AG04449 (cell line): ENCODE measurements at regions not wholly inside any gene's neighbourhood (a gene's known extent, or its start where the extent isn't known, plus 50 kb on each side); places are given as distances from the start of the nearest gene placed in this dataset.
"Not testable (repeated sequence)": the region's sequence is repeated elsewhere in the genome, so short reads cannot be mapped to it uniquely, and the experiment has no call there.

ENCODE experiments used
- CTCF ChIA-PET: fragments of 350-600 bp; formaldehyde crosslinking; extraction: SDS; loops from one replicate; lab custom pipeline; 2021; ENCODE audit warnings: antibody characterized with exemption; lab: Yijun Ruan, JAX
- POLR2A ChIA-PET: fragments of 400-600, 350-600 bp; formaldehyde crosslinking; extraction: SDS; loops from one replicate; lab custom pipeline; 2020; ENCODE audit warnings: antibody characterized with exemption, inconsistent platforms; lab: Yijun Ruan, JAX
- DNase-seq: peaks from one replicate; pipeline ENCODE4 v3.0.0-alpha.2; 2010; ENCODE audit warnings: low read depth, low spot score
- H3K4me3 ChIP-seq: 2 replicates; pipeline ENCODE4 v1.5.1; 2011; ENCODE audit warnings: low read depth, mild to moderate bottlenecking, control low read depth, low read length
- TF ChIP-seq, protein P1 (sequence below): IDR thresholded peaks from one replicate; pipeline ENCODE4 v1.5.1; 2011; ENCODE audit warnings: mild to moderate bottlenecking, moderate library complexity, low read length, control low read depth, inconsistent platforms; ENCODE audit not compliant: insufficient read depth; ENCODE audit errors: missing control alignments

DNA sequence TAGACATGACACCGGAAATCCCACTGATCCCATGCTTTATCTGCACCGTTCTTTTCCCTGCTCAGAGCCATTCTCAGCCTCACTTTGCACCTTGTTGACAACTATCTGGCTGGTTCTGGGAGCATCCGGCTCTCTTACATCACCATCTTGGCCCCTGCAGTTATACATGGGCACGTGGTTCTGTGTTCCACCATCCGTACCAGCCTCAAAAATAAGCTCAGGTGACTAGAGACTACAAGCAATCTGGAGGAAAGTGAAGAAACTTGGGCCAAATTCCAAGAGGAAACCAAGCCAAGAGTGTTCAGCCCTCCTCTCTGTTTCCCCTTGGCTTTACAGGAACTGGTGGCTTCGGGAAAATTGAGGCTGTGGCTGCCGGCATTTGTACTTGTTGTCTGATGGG is 244.6 kb upstream of the ACVR2A start:
- ChIA-PET CTCF (no interaction called here), POLR2A (no interaction called here)
- TF ChIP-seq, protein P1, sequence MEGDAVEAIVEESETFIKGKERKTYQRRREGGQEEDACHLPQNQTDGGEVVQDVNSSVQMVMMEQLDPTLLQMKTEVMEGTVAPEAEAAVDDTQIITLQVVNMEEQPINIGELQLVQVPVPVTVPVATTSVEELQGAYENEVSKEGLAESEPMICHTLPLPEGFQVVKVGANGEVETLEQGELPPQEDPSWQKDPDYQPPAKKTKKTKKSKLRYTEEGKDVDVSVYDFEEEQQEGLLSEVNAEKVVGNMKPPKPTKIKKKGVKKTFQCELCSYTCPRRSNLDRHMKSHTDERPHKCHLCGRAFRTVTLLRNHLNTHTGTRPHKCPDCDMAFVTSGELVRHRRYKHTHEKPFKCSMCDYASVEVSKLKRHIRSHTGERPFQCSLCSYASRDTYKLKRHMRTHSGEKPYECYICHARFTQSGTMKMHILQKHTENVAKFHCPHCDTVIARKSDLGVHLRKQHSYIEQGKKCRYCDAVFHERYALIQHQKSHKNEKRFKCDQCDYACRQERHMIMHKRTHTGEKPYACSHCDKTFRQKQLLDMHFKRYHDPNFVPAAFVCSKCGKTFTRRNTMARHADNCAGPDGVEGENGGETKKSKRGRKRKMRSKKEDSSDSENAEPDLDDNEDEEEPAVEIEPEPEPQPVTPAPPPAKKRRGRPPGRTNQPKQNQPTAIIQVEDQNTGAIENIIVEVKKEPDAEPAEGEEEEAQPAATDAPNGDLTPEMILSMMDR = no peak
- no peak overlapping the region for H3K4me3 ChIP-seq
- DNase-seq = no peak

DNA sequence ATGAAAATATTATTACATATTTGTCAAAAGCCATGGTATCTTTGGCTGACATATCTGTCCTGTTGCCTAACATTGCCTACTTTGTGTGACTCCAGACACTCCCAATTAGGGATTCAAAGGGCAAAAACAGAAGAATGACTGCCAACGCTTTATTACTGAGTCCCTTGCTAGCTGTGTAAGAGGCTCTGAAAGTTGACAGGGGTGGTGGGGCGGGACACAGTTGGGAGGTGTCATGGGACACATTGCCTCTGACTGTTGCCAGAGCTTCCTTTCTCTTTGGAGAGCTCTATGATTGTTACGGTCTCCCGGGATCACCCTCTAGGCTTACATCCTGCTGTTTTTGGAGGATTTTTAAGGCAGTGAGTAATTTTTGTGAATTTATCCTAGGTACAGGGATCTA is 249.6 kb upstream of the ACVR2A start:
- CTCF ChIA-PET = no interaction called here
- no peak overlapping the region for H3K4me3 ChIP-seq
- TF ChIP-seq, protein P1 = no peak
- POLR2A ChIA-PET = no interaction called here
- DNase-seq = no peak

- no peak for DNase-seq
- H3K4me3 ChIP-seq = no peak overlapping the region
- CTCF ChIA-PET = no interaction called here
- TF ChIP-seq, protein P1 = no peak
- POLR2A ChIA-PET = no interaction called here
These were observed 250.8 kb upstream of the ACVR2A start for GRCh38 chr2:147594038-147594437.

GRCh38 chr2:147592784-147593183 is 252.0 kb upstream of the ACVR2A start:
- CTCF ChIA-PET, POLR2A ChIA-PET: not testable (repeated sequence)

DNA sequence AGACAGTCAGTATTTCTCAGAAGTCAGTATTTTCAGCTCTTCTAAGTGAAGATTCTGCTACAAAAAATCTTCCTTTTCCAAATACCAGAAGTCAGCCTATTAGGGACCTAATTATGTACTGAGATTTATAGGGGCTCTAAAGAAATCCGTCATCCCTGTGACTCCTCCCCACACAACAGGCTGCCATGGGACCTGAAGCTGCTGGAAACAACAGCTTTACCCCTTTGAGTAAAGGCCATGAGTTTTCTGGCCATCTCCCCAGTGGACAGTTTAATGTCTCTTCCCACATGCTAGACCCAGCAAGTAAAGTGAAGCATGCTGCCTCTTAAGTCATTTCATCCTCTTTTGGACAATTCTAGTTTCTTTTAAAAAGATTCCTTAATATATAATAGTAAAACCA is 255.7 kb upstream of the ACVR2A start:
- TF ChIP-seq, protein P1 = no peak
- POLR2A ChIA-PET = no interaction called here
- no peak for DNase-seq
- CTCF ChIA-PET = no interaction called here
- no peak overlapping the region for H3K4me3 ChIP-seq

More at GRCh38 chr2:147592784-147593183, 252.0 kb upstream of the ACVR2A start:
- not testable (repeated sequence) for DNase-seq, H3K4me3 ChIP-seq

GRCh38 chr2:147588191-147588590 is 256.6 kb upstream of the ACVR2A start:
- TF ChIP-seq, protein P1 = no peak
- CTCF ChIA-PET = no interaction called here
- no peak overlapping the region for H3K4me3 ChIP-seq
- no peak for DNase-seq
- POLR2A ChIA-PET = no interaction called here

GRCh38 chr2:147578529-147578928 is 266.3 kb upstream of the ACVR2A start:
- ChIA-PET CTCF (no interaction called here), POLR2A (no interaction called here)
- TF ChIP-seq, protein P1 = no peak
- no peak overlapping the region for H3K4me3 ChIP-seq
- no peak for DNase-seq
